ENCODE measurements at regions not wholly inside any gene's neighbourhood (a gene's known extent, or its start where the extent isn't known, plus 50 kb on each side); places are given as distances from the start of the nearest gene placed in this dataset.

- DNase-seq (ENCODE audit: low read depth): no peak
- H3K4me3 ChIP-seq (ENCODE audit: low read depth, low read length): no peak overlapping the region
- no peak for TF ChIP-seq CTCF (conservative IDR thresholded peaks at IDR 0.05; ENCODE audit: low read depth, low read length)
These were observed 312.8 kb upstream of the PKDCC start for GRCh38 chr2:41735006-41735405.

GRCh38 chr2:41735476-41735875 is 312.3 kb upstream of the PKDCC start:
- H3K4me3 ChIP-seq (ENCODE audit: low read depth, low read length): no peak overlapping the region
- no peak for DNase-seq (ENCODE audit: low read depth)
- no peak for TF ChIP-seq CTCF (conservative IDR thresholded peaks at IDR 0.05; ENCODE audit: low read depth, low read length)

- no peak overlapping the region for H3K4me3 ChIP-seq (ENCODE audit: low read depth, low read length)
- no peak for TF ChIP-seq CTCF (conservative IDR thresholded peaks at IDR 0.05; ENCODE audit: low read depth, low read length)
- DNase-seq (ENCODE audit: low read depth): no peak
These were observed 311.7 kb upstream of the PKDCC start for GRCh38 chr2:41736105-41736567.

- TF ChIP-seq CTCF (conservative IDR thresholded peaks at IDR 0.05; ENCODE audit: low read depth, low read length): no peak
- H3K4me3 ChIP-seq (ENCODE audit: low read depth, low read length): no peak overlapping the region
- DNase-seq (ENCODE audit: low read depth): no peak
These were observed 311.2 kb upstream of the PKDCC start for GRCh38 chr2:41736586-41736985.

GRCh38 chr2:41737888-41738287 is 309.9 kb upstream of the PKDCC start:
- TF ChIP-seq CTCF (conservative IDR thresholded peaks at IDR 0.05; ENCODE audit: low read depth, low read length): no peak
- no peak for DNase-seq (ENCODE audit: low read depth)
- H3K4me3 ChIP-seq (ENCODE audit: low read depth, low read length): no peak overlapping the region

- DNase-seq (ENCODE audit: low read depth): no peak
- no peak overlapping the region for H3K4me3 ChIP-seq (ENCODE audit: low read depth, low read length)
- TF ChIP-seq CTCF (conservative IDR thresholded peaks at IDR 0.05; ENCODE audit: low read depth, low read length): no peak
These were observed 305.7 kb upstream of the PKDCC start for GRCh38 chr2:41741951-41742595.

- no peak for DNase-seq (ENCODE audit: low read depth)
- TF ChIP-seq CTCF (conservative IDR thresholded peaks at IDR 0.05; ENCODE audit: low read depth, low read length): no peak
- H3K4me3 ChIP-seq (ENCODE audit: low read depth, low read length): no peak overlapping the region
These were observed 304.5 kb upstream of the PKDCC start for GRCh38 chr2:41743324-41743723.
